Glomerular endothelial cell (primary cell): ENCODE measurements at regions not wholly inside any gene's neighbourhood (a gene's known extent, or its start where the extent isn't known, plus 50 kb on each side); places are given as distances from the start of the nearest gene placed in this dataset.

Source experiments
- DNase-seq: peaks from one replicate; pipeline ENCODE4 v3.0.0-alpha.2; 2011; ENCODE audit warnings: low read depth, low spot score; ENCODE audit errors: extremely low read depth

DNA sequence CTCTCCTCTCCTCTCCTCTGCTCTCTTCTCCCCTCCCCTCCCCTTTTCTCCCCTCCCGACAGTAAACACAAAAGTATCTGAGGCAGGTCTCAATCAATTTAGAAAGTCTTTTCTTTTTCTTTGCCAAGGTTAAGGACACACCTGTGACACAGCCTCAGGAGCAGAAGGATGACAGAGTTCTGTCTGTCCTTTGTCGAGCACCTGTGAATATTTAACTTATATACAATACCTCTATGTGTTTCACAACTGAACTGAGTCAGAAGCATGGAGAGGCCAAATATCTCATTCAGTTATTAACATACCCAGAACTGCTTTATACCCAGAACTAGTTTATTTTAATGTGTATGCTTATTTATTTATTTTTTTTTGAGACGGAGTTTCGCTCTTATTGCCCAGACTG lies 81.1 kb upstream of the ROBO1 start:
- no peak for DNase-seq

- no peak for DNase-seq
These were observed 80.1 kb upstream of the ROBO1 start for GRCh38 chr3:79847928-79848327.

DNA sequence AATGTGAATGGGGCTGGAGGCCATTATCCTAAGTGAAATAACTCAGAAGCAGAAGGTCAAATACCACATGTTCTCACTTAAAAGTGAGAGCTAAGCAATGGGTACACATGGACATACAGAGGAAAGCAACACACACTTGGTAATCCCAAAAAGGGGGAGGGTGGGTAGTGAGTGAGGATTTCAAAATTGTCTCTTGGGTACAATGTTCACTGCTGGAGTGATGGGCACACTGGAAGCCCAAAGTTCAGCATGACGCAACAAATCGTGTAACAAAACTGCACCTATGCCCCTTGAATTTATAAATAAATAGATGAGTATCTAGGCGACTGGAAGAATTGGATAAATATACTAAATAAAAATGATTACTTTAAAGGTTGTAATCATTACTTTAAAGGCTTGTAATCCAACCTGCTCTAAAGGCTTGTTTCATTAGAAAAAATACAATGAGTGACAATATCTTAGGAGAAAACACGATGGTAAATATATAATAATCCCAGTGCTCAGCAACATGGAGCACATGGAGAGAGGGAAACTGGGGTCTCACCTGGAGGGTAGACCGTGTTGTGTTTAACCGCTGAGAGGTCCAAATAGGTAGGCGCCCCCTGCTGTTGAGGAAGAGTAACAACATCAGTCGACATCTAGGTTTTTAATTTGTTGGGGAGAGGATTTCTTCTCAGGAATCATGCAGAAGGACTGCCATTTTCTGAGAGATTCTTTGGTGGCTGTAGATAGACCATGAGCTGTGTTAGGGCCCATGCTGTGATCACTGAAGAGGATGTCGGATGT lies 78.5 kb upstream of the ROBO1 start:
- no peak for DNase-seq

DNA sequence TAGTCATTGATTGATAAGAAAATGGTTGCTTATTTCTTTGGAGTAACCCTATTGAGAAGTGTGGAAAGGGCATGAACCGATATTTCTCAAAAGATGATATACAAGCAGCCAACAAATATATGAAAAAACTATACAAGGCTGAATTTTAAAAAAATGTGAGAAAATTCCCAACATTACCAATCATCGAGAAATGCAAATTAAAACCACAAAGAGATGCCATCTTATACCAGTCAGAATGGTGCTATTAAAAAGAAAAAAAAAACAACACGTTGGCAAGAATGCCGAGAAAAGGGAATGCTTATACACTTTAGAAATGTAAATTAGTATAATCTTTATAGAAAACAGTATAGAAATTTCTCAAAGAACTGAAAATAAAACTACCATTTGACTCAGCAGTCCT lies 77.7 kb upstream of the ROBO1 start:
- no peak for DNase-seq

GRCh38 chr3:79844176-79844575 lies 76.4 kb upstream of the ROBO1 start:
- DNase-seq, result peak; percentile 12

DNA sequence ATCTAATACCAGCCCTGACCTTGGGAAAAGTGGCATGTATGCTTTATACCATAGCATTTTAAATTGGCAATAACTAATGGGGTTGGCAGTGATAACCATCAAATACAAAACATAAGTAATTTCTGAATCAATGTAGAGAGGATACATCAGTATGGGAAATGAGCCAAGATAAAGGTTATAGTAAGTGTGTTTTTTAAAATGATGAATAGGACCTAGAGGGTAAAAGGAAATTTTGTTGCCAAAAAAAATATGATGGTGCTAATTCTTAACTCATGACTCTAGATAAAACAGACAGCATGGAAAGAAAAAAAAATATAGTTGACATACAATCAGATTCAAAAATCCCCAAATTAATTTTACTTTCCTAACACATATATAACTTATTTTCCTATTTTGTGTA lies 75.4 kb upstream of the ROBO1 start:
- peak; percentile 39 for DNase-seq

DNA sequence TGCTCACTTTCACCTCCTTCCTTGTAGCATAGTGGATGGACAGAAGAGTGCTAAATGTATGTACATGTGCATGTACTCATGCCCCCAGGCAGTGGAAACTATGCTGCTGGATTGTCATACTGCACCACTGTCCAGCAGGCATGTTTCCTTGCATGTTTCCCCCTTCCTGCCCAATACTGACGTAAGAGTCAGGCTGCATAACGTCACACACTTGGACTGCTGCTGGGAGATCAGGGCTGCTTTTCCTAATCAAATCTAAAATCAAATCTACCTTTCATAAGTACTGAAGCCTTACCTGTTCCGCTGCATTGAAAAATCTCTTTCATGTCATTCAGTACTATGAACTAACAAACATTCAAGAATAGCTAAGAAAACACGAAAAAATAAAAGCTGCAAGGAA lies 67.9 kb upstream of the ROBO1 start:
- no peak for DNase-seq

- DNase-seq, result no peak
These were observed 56.4 kb upstream of the ROBO1 start for GRCh38 chr3:79824166-79824565.

DNA sequence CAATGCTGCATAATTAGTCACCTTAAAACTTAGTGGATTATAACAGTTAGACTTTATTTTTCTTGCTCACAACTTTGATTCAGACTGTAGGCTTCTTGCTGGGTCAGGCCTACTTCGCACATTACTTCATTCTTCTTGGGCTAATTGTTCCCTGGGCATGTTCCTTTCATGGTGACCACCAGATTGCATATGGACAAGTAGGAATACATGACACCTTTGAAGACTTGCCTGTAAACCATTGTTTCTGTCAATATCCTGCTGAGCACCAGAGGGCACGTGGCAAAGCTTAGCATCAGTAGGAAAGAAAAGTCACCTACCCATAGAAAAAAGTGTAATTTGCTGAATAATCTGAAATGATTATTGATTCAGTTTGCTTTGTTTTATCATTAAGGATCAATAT lies 54.3 kb upstream of the ROBO1 start:
- DNase-seq, result no peak

GRCh38 chr3:79820089-79820488 lies 52.3 kb upstream of the ROBO1 start:
- DNase-seq, result no peak

DNA sequence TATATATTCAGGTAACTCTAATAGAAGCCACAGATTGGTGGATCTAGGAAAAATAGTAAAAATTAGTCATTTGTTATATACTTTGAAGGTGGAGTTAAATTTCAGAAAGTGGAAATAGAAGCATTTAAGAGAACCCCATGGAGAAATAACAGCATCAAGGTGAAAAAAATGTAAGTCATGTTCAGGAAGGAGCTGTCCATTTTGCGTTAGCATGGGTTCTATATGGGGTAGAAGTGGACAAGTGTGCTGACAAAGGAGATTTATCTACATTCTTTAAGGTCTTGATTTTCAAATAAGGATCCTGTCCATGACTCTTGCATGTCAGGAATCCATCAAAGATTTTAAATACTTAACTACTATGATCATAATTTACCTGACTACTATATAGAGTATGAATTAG lies 50.2 kb upstream of the ROBO1 start:
- no peak for DNase-seq
